NT2/D1 (cell line): ENCODE measurements at regions not wholly inside any gene's neighbourhood (a gene's known extent, or its start where the extent isn't known, plus 50 kb on each side); places are given as distances from the start of the nearest gene placed in this dataset.
"Not testable (repeated sequence)": the region's sequence is repeated elsewhere in the genome, so short reads cannot be mapped to it uniquely, and the experiment has no call there.

Source experiments
- DNase-seq: peaks from one replicate; pipeline ENCODE4 v3.0.0-alpha.2; 2011; ENCODE audit warnings: low read depth, low spot score
- H3K27me3 ChIP-seq: 2 replicates; pipeline ENCODE4 v1.6.0; 2011; ENCODE audit warnings: mild to moderate bottlenecking; ENCODE audit not compliant: insufficient read length, insufficient read depth
- H3K36me3 ChIP-seq: 2 replicates; pipeline ENCODE4 v1.6.1; 2011; ENCODE audit warnings: mild to moderate bottlenecking, low read length, mixed read lengths; ENCODE audit not compliant: insufficient read depth, insufficient read length
- H3K4me1 ChIP-seq: 2 replicates; pipeline ENCODE4 v1.5.1; 2011; ENCODE audit not compliant: insufficient read depth, insufficient read length
- H3K4me3 ChIP-seq: 2 replicates; pipeline ENCODE4 v1.5.1; 2011; ENCODE audit warnings: low read depth; ENCODE audit not compliant: insufficient read length
- H3K9ac ChIP-seq: 2 replicates; pipeline ENCODE4 v1.6.0; 2011; ENCODE audit warnings: low read depth; ENCODE audit not compliant: insufficient read length
- H3K9me3 ChIP-seq: 2 replicates; pipeline ENCODE4 v1.5.1; 2011; ENCODE audit warnings: mild to moderate bottlenecking, low read length; ENCODE audit not compliant: insufficient read depth
- SUZ12 ChIP-seq: IDR thresholded peaks from 2 replicates; pipeline ENCODE4 v1.6.1; 2011; ENCODE audit not compliant: insufficient read length, insufficient read depth; ENCODE audit errors: extremely low read depth
- YY1 ChIP-seq: IDR thresholded peaks from 2 replicates; pipeline ENCODE4 v1.6.1; 2011; ENCODE audit not compliant: insufficient read length, insufficient read depth
- ZNF274 ChIP-seq: IDR thresholded peaks from 2 replicates; pipeline ENCODE4 v1.6.1; 2011; ENCODE audit warnings: mild to moderate bottlenecking, low read depth, low read length

DNA sequence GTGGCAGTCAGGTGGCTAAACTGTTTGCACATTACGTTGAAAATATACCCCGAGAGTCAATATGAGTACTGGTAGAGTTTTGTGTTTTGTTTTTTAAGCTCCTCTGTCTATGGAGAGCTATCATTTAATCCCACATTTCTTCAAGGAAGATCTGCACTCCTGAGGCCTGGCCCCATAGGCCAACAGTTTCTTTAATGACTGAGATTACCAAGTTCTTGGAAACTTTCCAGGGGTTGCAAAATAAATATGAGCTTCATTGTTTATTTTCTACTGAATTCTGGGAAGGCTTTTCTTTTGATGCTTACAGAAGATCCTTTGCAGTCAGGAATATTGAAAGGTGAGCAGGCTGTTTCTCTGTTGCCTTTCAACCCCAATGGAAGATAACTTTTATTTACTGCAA is 452.0 kb downstream of the JRKL start:
- TF ChIP-seq SUZ12 (no peak), ZNF274 (no peak), YY1 (no peak)
- Histone ChIP-seq H3K4me1 (no peaks in the 10 kb centered on the region), H3K4me3 (no peak overlapping the region), H3K27me3 (no peaks in the 10 kb centered on the region), H3K9me3 (no peaks in the 10 kb centered on the region), H3K9ac (no peak overlapping the region), H3K36me3 (no peaks in the 10 kb centered on the region)
- DNase-seq = no peak

DNA sequence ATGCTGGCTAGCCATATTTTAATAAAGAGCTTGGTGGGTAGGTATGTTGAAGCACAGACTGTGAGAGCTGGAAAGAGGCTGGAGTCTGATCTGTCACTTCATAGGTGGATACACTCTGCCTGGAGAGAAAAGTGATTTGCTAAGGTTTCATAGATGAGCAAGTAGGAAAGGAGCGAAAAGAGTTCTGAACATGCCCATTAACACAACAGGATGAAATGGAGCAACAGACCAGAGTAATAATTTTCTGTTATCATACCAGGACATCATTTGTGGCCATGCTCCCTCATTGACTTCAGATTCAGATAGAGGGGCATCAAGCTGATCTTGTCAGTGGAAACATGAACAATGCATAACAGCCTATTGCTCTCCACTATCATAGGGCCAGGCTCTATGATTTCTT is 452.9 kb downstream of the JRKL start:
- Histone ChIP-seq H3K9me3 (no peaks in the 10 kb centered on the region), H3K36me3 (no peaks in the 10 kb centered on the region)

DNA sequence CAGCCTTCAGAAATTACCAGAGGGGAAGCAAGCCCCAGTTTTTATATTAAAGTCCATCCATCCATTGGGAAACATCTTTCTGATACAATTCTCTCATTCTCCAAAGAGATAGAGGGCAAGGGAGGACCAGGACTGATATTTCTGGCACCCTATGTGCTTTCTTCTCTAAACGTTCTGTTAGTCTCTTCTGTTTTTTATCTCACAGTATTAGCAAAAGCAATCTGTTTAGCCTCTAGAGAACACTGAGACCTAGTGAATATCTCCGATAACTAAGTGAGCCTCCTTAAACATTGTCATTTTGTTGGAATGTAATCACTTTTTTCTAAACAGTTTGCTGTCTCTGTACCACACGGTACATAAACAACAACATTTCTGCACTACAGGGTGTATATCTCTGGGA is 464.6 kb downstream of the JRKL start:
- no peaks in the 10 kb centered on the region for H3K9me3 ChIP-seq
- H3K9ac ChIP-seq = no peak overlapping the region
- no peak overlapping the region for H3K4me3 ChIP-seq
- no peak for DNase-seq
- no peaks in the 10 kb centered on the region for H3K27me3 ChIP-seq
- H3K36me3 ChIP-seq = no peaks in the 10 kb centered on the region
- TF ChIP-seq ZNF274 (no peak), SUZ12 (no peak), YY1 (no peak)
- H3K4me1 ChIP-seq = no peaks in the 10 kb centered on the region

More for the DNA sequence above, 452.9 kb downstream of the JRKL start:
- no peak for DNase-seq
- Histone ChIP-seq H3K4me1 (no peaks in the 10 kb centered on the region), H3K4me3 (no peak overlapping the region), H3K9ac (no peak overlapping the region), H3K27me3 (no peaks in the 10 kb centered on the region)
- TF ChIP-seq SUZ12 (no peak), ZNF274 (no peak), YY1 (no peak)

DNA sequence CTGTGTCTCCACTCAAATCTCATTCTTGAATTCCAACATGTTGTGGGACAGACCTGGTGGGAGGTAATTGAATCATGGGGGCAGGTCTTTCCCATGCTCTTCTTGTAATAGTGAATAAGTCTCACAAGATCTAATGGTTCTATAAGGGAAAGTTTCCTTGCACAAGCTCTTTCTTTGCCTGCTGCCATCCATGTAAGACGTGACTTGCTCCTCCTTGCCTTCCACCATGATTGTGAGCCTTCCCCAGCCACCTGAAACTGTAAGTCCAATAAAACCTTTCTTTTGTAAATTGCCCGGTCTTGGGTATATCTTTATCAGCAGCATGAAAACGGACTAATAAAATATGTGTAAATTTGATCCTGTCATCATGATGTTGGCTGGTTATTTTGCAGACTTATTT is 471.9 kb downstream of the JRKL start:
- DNase-seq, H3K4me1 ChIP-seq, H3K9me3 ChIP-seq, H3K36me3 ChIP-seq, H3K4me3 ChIP-seq, H3K27me3 ChIP-seq, H3K9ac ChIP-seq: not testable (repeated sequence)

DNA sequence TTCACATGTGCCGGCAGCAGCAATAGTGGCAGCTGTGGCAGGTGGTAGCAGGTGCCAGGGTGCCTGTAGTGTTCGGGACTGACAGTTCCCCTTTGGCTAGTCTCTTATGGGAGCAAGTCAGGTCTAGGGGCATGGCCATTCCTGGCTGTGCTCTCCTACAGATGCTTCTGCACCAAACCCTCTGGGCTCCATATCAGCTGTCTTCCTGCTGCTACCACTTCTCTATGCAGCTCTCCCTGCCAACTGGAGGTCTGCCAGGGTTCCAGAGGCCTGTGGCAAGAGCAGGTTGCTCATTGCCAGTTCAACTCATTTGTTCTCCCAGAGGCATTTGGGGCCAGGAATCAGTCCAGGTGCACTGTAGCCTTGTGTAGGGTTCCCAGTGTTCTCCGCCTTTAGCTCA is 473.7 kb downstream of the JRKL start:
- no peak for DNase-seq
- TF ChIP-seq ZNF274 (no peak), SUZ12 (no peak), YY1 (no peak)
- Histone ChIP-seq H3K4me3 (no peak overlapping the region), H3K4me1 (no peaks in the 10 kb centered on the region), H3K9me3 (no peaks in the 10 kb centered on the region), H3K9ac (no peak overlapping the region), H3K27me3 (no peaks in the 10 kb centered on the region), H3K36me3 (no peaks in the 10 kb centered on the region)

DNA sequence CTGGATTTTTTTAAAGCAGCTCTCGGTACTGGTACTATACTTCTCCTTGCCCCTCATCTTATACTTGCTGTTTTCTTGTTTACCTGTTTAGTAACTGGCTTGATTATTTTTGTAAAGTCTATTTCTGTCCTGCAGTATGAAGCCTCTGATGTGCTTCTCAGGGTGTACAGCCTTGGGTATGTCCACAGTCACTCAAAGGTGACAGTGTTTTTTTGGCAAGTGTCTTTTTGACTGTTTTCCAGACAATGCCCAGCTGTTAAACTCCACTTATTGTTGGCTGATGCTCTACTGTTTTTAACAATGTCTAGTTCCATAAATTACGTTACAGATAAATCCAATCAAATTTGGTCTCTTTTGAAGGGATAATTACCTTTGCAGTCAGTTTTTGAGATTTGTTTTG is 475.2 kb downstream of the JRKL start:
- no peak for DNase-seq
- TF ChIP-seq SUZ12 (no peak), YY1 (no peak), ZNF274 (no peak)

DNA sequence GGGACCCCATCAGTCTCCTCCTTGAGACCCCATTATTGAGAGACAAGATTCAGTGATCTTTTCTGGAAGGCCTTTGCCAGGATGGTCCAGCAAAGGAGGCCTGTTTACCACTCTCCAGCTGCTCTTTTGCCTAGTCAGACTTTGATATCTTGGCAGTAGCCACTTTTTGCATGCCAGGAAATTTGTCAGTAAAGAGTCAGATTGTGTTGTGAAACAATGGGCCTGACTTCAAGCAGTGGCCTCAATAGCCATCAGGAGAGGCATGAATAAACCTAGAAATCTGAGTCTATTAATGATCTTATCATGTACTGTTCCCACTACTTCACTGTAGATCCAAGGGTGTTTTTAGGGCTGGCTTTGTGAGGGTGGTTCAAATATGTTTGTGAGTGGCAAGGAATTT is 479.4 kb downstream of the JRKL start:
- DNase-seq = no peak
- Histone ChIP-seq H3K36me3 (no peaks in the 10 kb centered on the region), H3K9me3 (no peaks in the 10 kb centered on the region), H3K27me3 (no peaks in the 10 kb centered on the region), H3K4me1 (no peaks in the 10 kb centered on the region), H3K9ac (no peak overlapping the region), H3K4me3 (no peak overlapping the region)
- TF ChIP-seq SUZ12 (no peak), YY1 (no peak), ZNF274 (no peak)

More for the DNA sequence above, 475.2 kb downstream of the JRKL start:
- Histone ChIP-seq H3K4me3 (no peak overlapping the region), H3K9me3 (no peaks in the 10 kb centered on the region), H3K27me3 (no peaks in the 10 kb centered on the region), H3K36me3 (no peaks in the 10 kb centered on the region), H3K9ac (no peak overlapping the region), H3K4me1 (no peaks in the 10 kb centered on the region)

DNA sequence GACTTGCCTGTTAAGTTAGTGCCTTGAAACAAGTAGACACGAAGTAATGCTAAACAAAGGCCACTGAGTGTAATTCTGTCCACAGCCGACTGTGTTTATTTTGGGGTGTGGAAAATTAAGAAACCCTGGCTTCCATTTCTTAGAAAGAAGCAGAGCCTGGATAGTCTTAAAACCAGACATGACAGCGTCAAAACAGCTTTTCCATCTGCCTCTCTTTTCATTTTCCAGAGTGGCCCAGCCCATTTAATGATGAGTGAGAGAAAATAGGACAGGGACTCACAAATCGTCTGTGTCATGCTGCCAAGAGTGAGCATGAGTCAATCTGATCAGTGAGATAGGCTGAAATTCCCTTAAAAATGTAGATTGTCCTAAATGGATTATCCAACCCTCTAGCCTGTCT is 485.9 kb downstream of the JRKL start:
- no peak for DNase-seq
- Histone ChIP-seq H3K9me3 (peaks cover 12% of the 10 kb centered on the region; the same call in 1 of the 2 replicates), H3K27me3 (no peaks in the 10 kb centered on the region), H3K4me1 (no peaks in the 10 kb centered on the region), H3K4me3 (no peak overlapping the region), H3K36me3 (no peaks in the 10 kb centered on the region), H3K9ac (no peak overlapping the region)
- TF ChIP-seq YY1 (no peak), SUZ12 (no peak), ZNF274 (no peak)
